ENCODE measurements at regions not wholly inside any gene's neighbourhood (a gene's known extent, or its start where the extent isn't known, plus 50 kb on each side); places are given as distances from the start of the nearest gene placed in this dataset.

DNA sequence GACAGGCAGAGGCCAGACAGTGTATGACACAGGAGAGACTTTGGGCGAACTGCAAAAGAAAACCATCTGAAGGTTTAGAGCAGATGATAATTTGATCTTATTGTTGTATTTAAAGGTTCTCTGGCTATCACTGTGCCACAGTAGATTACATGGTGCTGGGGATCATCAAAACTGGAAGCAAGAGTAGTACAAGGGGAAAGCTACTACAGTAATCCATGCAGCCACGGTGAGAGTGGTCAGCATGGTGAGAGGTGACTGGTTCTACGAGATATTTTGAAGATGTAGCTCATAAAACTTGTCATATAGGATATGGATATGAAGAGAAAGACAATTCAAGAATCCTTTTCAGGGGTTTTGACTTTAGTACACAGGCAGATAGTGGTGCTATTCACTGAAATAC, 194.8 kb upstream of the GULP1 start:
- TF ChIP-seq, protein P1, sequence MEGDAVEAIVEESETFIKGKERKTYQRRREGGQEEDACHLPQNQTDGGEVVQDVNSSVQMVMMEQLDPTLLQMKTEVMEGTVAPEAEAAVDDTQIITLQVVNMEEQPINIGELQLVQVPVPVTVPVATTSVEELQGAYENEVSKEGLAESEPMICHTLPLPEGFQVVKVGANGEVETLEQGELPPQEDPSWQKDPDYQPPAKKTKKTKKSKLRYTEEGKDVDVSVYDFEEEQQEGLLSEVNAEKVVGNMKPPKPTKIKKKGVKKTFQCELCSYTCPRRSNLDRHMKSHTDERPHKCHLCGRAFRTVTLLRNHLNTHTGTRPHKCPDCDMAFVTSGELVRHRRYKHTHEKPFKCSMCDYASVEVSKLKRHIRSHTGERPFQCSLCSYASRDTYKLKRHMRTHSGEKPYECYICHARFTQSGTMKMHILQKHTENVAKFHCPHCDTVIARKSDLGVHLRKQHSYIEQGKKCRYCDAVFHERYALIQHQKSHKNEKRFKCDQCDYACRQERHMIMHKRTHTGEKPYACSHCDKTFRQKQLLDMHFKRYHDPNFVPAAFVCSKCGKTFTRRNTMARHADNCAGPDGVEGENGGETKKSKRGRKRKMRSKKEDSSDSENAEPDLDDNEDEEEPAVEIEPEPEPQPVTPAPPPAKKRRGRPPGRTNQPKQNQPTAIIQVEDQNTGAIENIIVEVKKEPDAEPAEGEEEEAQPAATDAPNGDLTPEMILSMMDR (IDR thresholded peaks at IDR 0.05) = no peak
- no peak for TF ChIP-seq POLR2A (IDR thresholded peaks at IDR 0.05)

All from heart left ventricle (tissue), 13 donors.